GM18867 (cell line): ENCODE measurements at regions not wholly inside any gene's neighbourhood (a gene's known extent, or its start where the extent isn't known, plus 50 kb on each side); places are given as distances from the start of the nearest gene placed in this dataset.
A peak's percentile ranks its signal among the peaks of the same experiment; 100 is the strongest.
"Not testable (repeated sequence)": the region's sequence is repeated elsewhere in the genome, so short reads cannot be mapped to it uniquely, and the experiment has no call there.

ENCODE experiments used
- ATAC-seq: cut with Tn5 transposase; IDR thresholded peaks from one replicate; pipeline ENCODE4 v1.9.1; 2021; ENCODE audit warnings: mild to moderate bottlenecking, moderate library complexity; ENCODE audit not compliant: unreplicated experiment

DNA sequence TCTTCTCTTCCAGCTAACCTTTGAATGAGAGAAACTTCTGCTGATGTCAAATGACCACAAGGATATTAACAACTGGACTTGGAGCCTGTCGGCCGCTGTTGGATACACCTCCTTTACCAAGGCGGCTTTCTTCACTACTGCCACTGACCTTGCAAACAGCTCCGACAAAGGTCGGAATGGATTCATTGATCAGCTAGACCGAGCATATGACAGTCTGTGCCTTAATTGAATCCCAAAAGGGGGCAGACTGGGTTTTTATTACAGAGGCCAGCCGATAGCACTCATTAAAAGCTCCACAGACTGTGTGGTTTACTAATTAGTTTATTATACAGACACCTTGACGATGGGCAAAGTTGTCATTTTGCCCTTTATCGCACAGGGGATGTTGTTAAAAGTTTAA, 394.5 kb downstream of the RERGL start:
- ATAC-seq: no peak

DNA sequence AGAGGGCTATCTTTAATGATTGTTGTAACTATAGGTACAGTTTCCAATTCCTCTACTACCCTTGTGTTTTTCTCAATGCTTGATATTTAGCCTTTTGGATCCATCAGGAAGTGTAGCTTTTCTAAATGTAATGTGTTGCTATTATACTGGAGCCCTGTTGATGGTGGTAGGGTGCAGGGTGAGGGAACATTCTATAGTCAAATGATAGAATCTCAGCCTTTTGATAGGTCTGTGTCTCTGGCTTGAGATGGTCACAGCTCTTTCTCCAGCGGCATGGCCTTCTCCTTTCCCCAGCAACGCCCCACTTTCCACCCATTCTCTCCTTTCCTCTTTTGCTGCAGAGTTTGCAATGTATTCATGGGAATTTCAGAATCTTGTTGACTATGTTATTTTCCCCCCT, 398.6 kb downstream of the RERGL start:
- ATAC-seq: no peak

GRCh38 chr12:17680220-17680619, 409.8 kb downstream of the RERGL start:
- ATAC-seq: no peak

DNA sequence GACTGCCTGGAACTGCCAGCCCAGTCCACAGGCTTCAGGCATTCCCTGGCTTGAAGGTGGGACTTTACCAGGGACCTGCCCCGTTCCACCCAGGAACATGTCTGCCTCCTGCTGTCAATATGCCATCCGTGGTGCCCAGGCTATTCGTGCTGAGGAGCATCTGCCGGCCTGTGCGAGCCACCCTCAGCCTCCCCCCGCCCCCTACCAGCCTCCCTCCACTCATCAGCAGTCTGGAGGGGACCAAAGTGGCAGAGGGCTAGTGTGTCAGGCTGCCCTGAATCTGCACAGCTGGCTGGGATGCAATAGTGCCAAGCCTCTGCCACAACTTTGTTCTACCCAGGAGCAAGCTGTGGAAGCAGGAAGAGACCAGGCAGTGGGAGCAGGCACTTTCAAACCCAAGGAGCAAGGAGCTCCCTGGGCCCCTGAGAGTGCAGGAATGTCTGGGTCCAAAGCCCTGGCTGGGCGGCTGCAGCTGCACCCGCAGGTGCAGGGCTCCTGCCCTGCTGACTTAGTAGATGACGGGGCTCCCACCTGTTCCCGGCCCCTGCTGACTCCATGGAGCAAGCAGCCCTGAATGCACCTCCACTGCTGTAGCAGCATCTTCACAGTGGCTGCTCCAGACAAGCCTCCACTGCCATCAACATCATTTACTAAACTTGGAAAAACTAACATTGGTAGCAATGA, 423.2 kb downstream of the RERGL start:
- ATAC-seq: no peak

GRCh38 chr12:17665839-17666238, 424.2 kb downstream of the RERGL start:
- ATAC-seq: no peak

GRCh38 chr12:17661250-17661649, 428.7 kb downstream of the RERGL start:
- ATAC-seq: no peak

DNA sequence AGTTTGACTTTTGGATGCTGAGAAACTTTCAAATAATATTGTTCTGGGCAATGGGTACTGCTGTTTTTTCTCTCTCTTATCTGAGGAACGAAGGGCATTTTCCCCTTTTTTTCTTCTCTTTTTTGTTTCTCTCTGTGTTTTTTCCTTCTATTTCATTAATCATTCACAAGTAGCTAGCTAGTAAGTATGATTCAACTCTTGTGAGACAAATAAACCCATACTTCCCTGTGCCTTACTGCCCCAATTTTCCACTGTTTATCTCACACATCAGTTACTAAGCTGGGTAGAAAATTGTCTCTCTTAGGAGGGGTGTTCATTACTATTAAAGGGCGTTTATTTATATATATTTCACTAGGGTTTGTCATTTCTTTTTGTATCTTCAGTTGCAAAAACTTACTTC, 437.6 kb downstream of the RERGL start:
- ATAC-seq: no peak

GRCh38 chr12:17642340-17642650, 447.7 kb downstream of the RERGL start:
- ATAC-seq: no peak

DNA sequence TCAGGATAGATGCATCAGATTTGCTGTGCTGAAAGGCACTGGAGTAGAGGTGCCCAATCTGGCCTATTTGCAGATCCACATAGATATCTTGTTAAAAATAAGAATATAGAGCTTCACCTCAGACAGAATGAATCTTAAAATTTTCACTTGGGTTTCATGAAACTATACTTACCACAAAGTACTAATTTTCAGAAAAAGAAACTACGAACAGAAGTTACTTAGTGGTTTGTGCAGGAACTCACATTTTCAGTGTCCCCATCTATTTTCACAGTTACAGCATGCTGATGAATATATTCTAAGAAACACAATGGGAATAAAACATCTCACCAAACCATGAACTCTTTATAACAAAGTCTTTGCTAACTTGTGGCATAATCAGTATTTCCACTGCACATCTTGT, 449.4 kb downstream of the RERGL start:
- ATAC-seq: peak; percentile 52

GRCh38 chr12:17618831-17619230, 471.2 kb downstream of the RERGL start:
- no peak for ATAC-seq

GRCh38 chr12:17609701-17610100, 480.3 kb downstream of the RERGL start:
- ATAC-seq: no peak

DNA sequence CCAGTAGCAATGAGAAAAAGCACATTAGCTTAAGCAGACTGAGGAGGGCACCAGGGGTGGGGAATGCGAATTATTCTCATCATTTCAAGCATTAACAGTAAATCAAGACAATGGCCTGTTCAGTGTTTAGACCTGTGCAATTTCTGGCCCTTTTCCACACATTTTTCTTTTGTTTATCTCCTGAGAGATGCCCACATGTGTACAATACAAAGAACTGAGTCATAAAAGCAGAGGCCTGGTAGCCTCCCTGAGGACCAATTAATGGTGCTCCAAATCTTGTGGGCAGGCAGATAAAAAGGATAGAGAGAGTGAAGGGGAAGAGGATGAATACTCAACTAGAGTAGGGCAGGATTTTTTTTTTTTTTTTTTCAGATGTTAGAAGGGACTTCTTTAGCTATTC, 480.8 kb downstream of the RERGL start:
- ATAC-seq: no peak

GRCh38 chr12:17595111-17595510, 494.9 kb downstream of the RERGL start:
- no peak for ATAC-seq

- ATAC-seq: no peak
Observed at GRCh38 chr12:17593715-17594406, 496.1 kb downstream of the RERGL start.

GRCh38 chr12:17592472-17592871, 497.5 kb downstream of the RERGL start:
- ATAC-seq: no peak

- ATAC-seq: no peak
Observed at GRCh38 chr12:17591005-17591681, 498.9 kb downstream of the RERGL start.

DNA sequence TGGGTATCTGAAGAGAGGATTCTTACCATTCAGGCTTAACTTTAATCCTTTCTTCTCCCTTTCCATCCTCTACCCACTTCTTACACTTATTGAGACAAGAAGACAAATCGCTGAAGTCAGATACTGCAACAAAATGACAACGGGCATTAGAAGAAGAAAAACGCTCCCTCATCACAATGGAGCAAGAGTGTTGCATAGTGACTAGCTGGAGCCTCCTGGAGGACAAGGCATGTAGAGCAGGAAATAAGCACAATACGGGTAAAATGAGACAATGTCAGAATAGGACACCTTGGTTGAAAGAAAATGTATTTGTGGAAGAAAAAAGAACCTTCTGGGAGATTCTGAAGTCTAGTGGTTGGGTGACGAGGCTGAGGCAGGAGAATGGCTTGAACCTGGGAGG, 501.0 kb downstream of the RERGL start:
- no peak for ATAC-seq

DNA sequence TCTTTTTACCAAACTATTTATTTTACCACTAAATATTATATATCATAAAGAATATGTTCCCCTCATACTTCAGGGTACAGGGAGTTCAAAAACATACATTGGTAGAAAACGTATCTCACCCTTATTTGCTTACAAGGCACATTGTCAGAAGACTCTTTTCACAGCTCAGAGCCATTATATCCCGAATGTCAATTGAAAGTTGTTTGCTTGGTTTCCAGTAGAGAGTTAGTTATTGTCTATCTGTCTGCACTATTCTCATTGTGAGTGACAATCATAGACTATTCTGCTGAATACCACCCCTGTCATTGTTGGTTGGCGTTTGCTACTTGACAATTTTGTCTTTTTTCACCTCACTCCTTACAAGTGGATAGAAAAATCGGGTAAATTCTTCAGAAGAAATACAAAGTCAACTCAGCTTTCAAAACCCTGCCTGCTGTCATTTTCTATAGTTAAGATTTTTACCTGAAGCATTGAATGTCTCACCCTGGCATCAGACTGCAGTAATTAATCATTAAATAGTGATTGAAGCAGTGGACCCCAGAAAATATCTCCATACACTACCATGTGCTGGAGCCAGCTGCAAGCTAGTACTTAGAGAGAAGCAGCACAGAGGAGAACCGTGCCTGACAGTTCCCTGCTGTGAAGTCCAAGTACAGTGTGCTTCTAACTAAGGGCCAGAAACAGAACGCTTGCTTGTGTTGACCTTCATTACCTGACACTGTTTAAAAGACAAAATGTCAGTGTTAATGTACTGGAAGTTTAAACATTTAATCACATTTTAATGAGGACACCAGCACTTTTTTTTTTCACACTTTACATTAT, 510.6 kb downstream of the RERGL start:
- no peak for ATAC-seq

DNA sequence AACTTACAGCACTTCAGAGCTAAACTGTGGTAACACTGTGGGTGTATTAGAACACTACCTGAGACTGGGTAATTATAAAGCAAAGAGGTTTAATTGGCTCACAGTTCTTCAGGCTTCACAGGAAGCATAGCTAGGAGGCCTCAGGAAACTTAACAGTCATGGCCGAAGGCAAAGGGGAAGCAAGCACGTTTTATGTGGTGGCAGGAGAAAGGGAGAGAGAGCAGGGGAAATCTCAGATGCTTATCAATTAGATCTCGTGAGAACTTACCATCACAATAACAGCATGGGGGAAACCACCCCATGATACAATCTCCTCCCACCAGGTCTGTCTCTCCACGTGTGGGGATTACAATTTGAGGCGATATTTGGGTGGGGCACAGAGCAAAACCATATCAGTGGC, 512.6 kb downstream of the RERGL start:
- no peak for ATAC-seq

GRCh38 chr12:17572250-17572649, 517.7 kb downstream of the RERGL start:
- no peak for ATAC-seq

DNA sequence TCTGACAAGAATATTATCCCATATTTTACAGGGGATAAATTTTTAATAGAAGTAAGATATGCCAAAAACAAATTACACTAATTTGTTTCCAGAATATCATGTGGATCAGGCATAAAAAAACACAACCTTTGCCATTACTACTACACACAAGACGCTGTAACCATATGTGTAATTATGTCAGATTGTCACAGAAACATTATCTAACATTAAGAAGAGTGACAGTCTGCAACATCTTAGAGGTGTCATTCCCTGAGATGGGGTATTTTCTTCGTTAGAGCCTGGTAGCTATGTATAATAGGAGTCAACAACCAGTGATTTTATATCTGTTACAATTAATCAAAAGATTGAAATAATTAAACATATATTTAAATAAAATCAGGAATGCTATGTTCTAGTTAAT, 518.9 kb downstream of the RERGL start:
- no peak for ATAC-seq

- ATAC-seq: not testable (repeated sequence)
Observed at GRCh38 chr12:17564630-17565029, 525.4 kb downstream of the RERGL start.
